GM23248 (cell line): ENCODE measurements at regions not wholly inside any gene's neighbourhood (a gene's known extent, or its start where the extent isn't known, plus 50 kb on each side); places are given as distances from the start of the nearest gene placed in this dataset.

Source experiments
- EZH2 ChIP-seq: fragments of 200-600 bp; sonication (generic); IDR thresholded peaks from 2 replicates; pipeline ENCODE4 v1.6.1; 2018; ENCODE audit warnings: antibody characterized with exemption, mild to moderate bottlenecking; ENCODE audit not compliant: insufficient read depth, poor library complexity, severe bottlenecking
- EZH2phosphoT487 ChIP-seq: fragments of 200-600 bp; sonication (generic); IDR thresholded peaks from 2 replicates; pipeline ENCODE4 v1.6.1; 2018; ENCODE audit warnings: antibody characterized with exemption, moderate library complexity, mild to moderate bottlenecking, low read depth; ENCODE audit not compliant: insufficient read depth

DNA sequence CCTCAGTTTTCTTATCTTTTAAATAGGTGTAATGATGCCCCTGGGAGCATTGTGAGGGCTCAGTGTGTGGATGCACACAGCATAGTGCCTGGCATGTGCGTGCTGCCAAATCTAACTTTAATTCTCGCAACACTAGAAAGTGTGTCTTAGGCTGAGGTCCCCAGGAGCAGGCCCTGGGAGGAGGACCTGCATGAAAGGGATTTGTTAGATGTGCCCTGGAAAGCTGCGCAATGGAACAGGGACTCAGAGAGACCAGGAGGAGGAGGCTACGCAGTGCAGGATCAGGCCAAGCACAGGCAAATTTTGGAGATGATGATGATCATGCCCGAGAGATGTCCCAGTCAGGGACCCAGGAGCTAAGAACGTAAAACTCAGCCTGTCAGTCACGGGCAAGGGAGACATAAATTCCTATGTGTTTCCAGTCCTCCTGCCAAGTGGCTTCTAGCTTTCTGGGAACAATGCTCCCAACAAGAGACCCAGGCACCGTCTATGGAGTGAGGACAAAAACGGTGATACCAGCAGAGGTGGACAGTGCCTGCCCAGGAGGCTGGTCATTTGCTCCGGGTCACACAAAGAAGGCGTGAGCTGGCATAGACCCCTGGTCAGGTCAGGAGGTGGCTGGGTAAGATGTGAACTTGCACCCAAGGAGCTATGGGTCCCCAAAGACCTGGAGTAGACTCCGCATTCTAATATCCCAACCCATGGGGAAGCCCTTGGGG is 352.2 kb upstream of the TNRC6C start:
- TF ChIP-seq EZH2 (no peak), EZH2phosphoT487 (no peak)
